Testis (tissue), 2 donors: ENCODE measurements at regions not wholly inside any gene's neighbourhood (a gene's known extent, or its start where the extent isn't known, plus 50 kb on each side); places are given as distances from the start of the nearest gene placed in this dataset.

Experiments used
- DNase-seq: peaks from one replicate; pipeline ENCODE4 v3.0.0-alpha.2; 2019
- H3K27ac ChIP-seq, 2 donors: fragments of 200-600 bp; sonication (generic); one replicate each; pipeline ENCODE4 v1.5.1; 2019
- H3K27me3 ChIP-seq: fragments of 200-600 bp; sonication (generic); one replicate; pipeline ENCODE4 v1.5.1; 2019
- H3K36me3 ChIP-seq: fragments of 200-600 bp; sonication (generic); one replicate; pipeline ENCODE4 v1.5.1; 2017; ENCODE audit warnings: low read depth; ENCODE audit errors: missing control alignments
- H3K4me1 ChIP-seq: fragments of 200-600 bp; sonication (generic); one replicate; pipeline ENCODE4 v1.5.1; 2019
- H3K4me3 ChIP-seq, 2 donors: fragments of 200-600 bp; sonication (generic); one replicate each; pipeline ENCODE4 v1.5.1; 2017 to 2019
- H3K9me3 ChIP-seq: fragments of 200-600 bp; sonication (generic); one replicate; pipeline ENCODE4 v1.5.1; 2017
- CTCF ChIP-seq, 3 experiments: fragments of 450-650 bp in 2 of 3; fragments of 200-600 bp in 1 of 3; sonication (generic) in 1 of 3; IDR thresholded peaks; one replicate each; pipeline ENCODE4 v1.5.1; 2016 to 2019; ENCODE audit warnings: antibody characterized with exemption in 3 of 3, mild to moderate bottlenecking in 2 of 3, moderate library complexity in 1 of 3
- POLR2A ChIP-seq: fragments of 450-650 bp; IDR thresholded peaks from one replicate; pipeline ENCODE4 v1.6.1; 2017; ENCODE audit warnings: antibody characterized with exemption, mild to moderate bottlenecking, moderate library complexity
- WGBS, 2 donors: methylation state at CpG; one replicate each; pipeline ENCODE4 v1.1.5; 2018; 5-methylcytosine and 5-hydroxymethylcytosine counted together
- intact Hi-C: fragments of 100-400 bp; cut with DNase I; formaldehyde crosslinking; loops from one replicate; pipeline ENCODE4 v1.15.1; 2023; ENCODE audit warnings: low total_unique reads

GRCh38 chr4:14072506-14072905 lies 445.0 kb upstream of the BOD1L1 start:
- DNase-seq: no peak
- intact Hi-C loops: no loop called here
- TF ChIP-seq POLR2A (no peak), CTCF (IDR thresholded peaks at IDR 0.05) (no peak)
- no peak overlapping the region for H3K27ac ChIP-seq
- no peaks in the 10 kb centered on the region for H3K36me3 ChIP-seq
- H3K9me3 ChIP-seq: no peaks in the 10 kb centered on the region
- H3K4me3 ChIP-seq: no peak overlapping the region
- H3K27me3 ChIP-seq: no peaks in the 10 kb centered on the region
- H3K4me1 ChIP-seq: peaks cover 13% of the 10 kb centered on the region

- TF ChIP-seq POLR2A (no peak), CTCF (IDR thresholded peaks at IDR 0.05) (no peak)
- Histone ChIP-seq H3K36me3 (no peaks in the 10 kb centered on the region), H3K9me3 (no peaks in the 10 kb centered on the region), H3K27ac (no peak overlapping the region), H3K4me3 (no peak overlapping the region), H3K4me1 (no peaks in the 10 kb centered on the region), H3K27me3 (no peaks in the 10 kb centered on the region)
- DNase-seq: no peak
- intact Hi-C loops: no loop called here
- WGBS, 2 donors: 82 to 85% methylated on average over 3 of the region's 3 CpGs
Observed at GRCh38 chr4:14076776-14077175, 449.3 kb upstream of the BOD1L1 start.

- H3K27ac ChIP-seq: no peak overlapping the region
- no peaks in the 10 kb centered on the region for H3K9me3 ChIP-seq
- DNase-seq: no peak
- no peaks in the 10 kb centered on the region for H3K4me1 ChIP-seq
- H3K27me3 ChIP-seq: no peaks in the 10 kb centered on the region
- TF ChIP-seq CTCF (IDR thresholded peaks at IDR 0.05): no peak
- TF ChIP-seq POLR2A: no peak
- WGBS, 2 donors: 78 to 79% methylated on average over 3 of the region's 3 CpGs
- H3K36me3 ChIP-seq: no peaks in the 10 kb centered on the region
- intact Hi-C loops: no loop called here
- no peak overlapping the region for H3K4me3 ChIP-seq
Observed at GRCh38 chr4:14078326-14078725, 450.8 kb upstream of the BOD1L1 start.

GRCh38 chr4:14079601-14080000 lies 452.1 kb upstream of the BOD1L1 start:
- no peak for DNase-seq
- TF ChIP-seq POLR2A (no peak), CTCF (IDR thresholded peaks at IDR 0.05) (no peak)
- Histone ChIP-seq H3K9me3 (no peaks in the 10 kb centered on the region), H3K4me1 (no peaks in the 10 kb centered on the region), H3K4me3 (no peak overlapping the region), H3K27ac (no peak overlapping the region), H3K36me3 (no peaks in the 10 kb centered on the region), H3K27me3 (no peaks in the 10 kb centered on the region)
- 85 to 91% methylated on average over 1 of the region's 1 CpG for WGBS, 2 donors
- intact Hi-C loops: no loop called here

- Histone ChIP-seq H3K27me3 (no peaks in the 10 kb centered on the region), H3K4me1 (no peaks in the 10 kb centered on the region), H3K27ac (no peak overlapping the region), H3K9me3 (no peaks in the 10 kb centered on the region), H3K4me3 (no peak overlapping the region), H3K36me3 (no peaks in the 10 kb centered on the region)
- 73 to 75% methylated on average over 3 of the region's 3 CpGs for WGBS, 2 donors
- DNase-seq: no peak
- intact Hi-C loops: no loop called here
- no peak for TF ChIP-seq CTCF (IDR thresholded peaks at IDR 0.05)
- TF ChIP-seq POLR2A: no peak
Observed at GRCh38 chr4:14083150-14083549, 455.6 kb upstream of the BOD1L1 start.
